ENCODE measurements at regions not wholly inside any gene's neighbourhood (a gene's known extent, or its start where the extent isn't known, plus 50 kb on each side); places are given as distances from the start of the nearest gene placed in this dataset.
A peak's percentile ranks its signal among the peaks of the same experiment; 100 is the strongest.

DNA sequence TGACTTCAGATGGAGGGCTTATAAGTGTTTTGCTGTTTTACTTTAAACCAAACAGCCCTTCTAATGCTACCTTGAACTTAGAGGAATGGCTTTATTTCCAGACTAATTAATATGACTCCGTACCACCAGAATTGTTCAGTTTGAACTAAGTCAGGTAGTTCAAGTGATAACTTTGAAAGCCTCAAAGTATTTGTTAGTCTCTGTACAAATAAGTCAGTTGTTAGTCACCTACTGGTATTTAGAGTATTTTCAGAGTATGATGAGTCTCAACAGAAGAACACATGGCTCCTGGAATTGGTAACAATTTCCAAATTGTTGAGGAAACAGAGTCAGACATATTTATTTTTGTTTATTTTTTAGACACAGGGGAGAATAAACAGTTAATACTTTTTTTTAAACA is 381.8 kb upstream of the NRXN1 start:
- no peak for DNase-seq

GRCh38 chr2:51410331-51410730 is 378.4 kb upstream of the NRXN1 start:
- DNase-seq = no peak

DNA sequence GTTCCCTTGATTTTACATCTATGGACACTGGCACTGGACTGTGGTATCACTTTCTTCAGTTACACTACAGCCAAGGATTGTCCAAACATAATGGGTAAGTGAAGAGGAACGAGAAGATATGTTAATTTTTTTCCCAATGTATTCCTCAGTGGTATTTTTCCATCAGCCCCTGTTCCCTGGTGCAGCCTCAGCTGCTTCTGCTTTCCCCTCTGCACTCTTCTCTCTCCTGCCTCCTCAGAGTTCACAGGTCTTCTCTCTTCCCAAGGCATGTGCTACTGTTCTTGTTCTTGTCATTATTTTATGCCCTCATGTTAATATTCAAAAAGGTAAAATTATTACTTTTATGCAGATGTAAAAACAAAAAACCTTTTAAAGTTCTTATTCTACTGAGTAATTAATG is 378.0 kb upstream of the NRXN1 start:
- no peak for DNase-seq

- DNase-seq = no peak
Measured at GRCh38 chr2:51404226-51404625, 372.3 kb upstream of the NRXN1 start.

DNA sequence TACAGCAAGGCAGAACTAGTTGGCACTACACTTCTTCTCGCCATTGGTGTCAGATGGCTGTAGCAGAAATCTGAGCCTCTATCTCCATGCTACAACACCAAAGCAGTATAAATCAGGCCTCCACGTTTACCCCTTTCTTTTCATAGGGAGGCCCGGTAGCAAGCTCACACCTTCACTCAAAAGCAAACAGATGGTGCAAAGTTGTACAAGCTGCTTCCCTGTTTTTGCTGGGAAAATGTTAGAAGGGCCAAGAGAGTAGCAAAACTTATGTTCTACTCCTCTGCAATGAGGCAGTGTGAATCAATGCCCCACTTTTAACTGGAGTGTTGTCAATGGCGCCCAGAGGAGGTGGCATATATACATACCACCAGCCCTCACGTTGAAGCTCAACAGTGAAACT is 369.6 kb upstream of the NRXN1 start:
- no peak for DNase-seq

DNA sequence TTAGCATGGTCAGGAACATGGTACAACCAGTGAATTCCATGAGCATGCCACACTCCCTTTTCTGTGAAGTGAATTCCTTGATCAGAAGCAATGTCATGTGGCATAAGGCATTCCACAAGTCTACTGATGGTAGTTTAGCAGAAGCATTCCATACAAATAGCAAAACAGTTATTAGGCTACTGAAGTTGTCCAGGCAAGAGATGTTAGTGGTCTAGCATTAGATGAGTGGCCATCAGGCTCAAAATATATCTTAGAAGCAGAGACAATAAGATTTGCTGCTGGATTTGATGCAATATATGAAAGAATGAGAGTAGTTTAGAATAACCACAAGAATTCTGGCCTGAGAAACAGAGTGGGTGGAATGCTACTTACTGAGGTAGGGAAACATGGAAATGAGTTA is 355.3 kb upstream of the NRXN1 start:
- no peak for DNase-seq

GRCh38 chr2:51379997-51380396 is 348.1 kb upstream of the NRXN1 start:
- DNase-seq = no peak

- DNase-seq = no peak
Measured at GRCh38 chr2:51368250-51368649, 336.3 kb upstream of the NRXN1 start.

DNA sequence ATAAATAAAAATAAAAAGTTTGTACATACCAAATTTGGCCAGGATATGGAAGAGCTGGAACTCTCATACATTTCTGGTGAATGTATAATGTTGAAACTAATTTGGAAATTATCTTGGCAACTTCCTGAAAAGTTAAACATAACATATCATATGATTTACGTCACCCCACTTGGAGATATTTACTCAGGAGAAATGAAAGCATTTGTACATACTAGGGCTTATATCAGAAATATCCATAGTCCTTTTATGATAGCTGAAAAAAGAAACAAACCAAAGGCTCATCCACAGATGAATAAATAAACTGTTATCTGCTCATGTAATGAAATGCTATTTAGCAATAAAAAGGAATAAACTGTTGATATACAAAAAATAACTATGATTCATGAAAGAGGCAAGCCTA is 318.2 kb upstream of the NRXN1 start:
- no peak for DNase-seq

DNA sequence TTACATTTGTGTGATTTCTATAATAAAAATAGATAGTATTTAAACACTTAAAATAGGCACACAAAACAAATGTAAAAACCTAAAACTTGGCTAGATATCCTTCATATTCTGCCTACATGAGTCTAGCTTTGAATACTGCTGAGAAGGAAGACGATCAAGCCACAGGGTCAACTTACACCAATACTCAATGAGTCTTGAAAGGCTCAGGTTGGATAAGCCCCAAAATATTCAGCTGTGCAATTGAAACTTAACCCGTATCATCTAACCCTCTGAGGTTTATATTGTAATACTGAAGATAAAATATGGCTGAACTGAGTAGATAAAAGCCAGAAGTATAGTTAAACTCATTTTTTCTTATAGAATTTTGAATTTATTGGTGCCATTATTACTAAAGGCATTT is 313.0 kb upstream of the NRXN1 start:
- no peak for DNase-seq

GRCh38 chr2:51335087-51336058 is 303.4 kb upstream of the NRXN1 start:
- DNase-seq = no peak

DNA sequence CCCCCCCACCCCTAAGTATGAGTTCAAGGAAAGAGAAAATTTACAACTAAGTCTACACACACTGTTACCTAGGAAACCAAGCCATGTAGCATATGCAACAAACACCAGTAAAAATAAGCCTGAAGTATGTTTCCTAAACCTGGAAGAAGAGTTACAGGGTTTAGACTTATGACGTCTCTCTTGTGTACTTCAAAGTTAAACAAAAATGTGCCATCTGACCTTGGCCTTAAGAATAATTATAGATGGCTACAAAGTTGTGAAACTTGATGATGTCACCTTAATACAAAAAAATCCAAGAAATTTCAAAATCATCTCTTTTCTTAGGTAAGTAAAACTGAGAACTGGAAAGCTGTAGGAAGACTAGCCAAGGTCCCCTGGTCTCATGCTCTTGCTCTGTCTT is 297.6 kb upstream of the NRXN1 start:
- no peak for DNase-seq

- no peak for DNase-seq
Measured at GRCh38 chr2:51324051-51324450, 292.1 kb upstream of the NRXN1 start.

DNA sequence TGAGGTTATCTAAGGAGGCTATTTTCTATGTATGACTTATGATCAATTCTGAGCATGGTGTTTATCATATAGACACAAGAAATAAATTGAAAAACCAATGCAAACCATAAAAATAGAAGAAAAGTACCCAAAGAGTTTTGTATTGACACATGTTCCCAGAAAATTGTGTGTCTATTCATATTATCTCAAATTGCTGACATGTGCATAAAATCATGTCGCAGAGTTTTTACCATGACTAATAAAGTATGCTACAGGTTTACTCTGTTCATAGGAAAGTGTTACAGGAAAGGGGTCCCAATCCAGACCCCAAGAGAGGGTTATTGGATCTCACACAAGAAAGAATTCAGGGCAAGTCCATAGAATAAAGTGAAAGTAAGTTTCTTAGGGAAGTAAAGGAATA is 290.7 kb upstream of the NRXN1 start:
- no peak for DNase-seq

DNA sequence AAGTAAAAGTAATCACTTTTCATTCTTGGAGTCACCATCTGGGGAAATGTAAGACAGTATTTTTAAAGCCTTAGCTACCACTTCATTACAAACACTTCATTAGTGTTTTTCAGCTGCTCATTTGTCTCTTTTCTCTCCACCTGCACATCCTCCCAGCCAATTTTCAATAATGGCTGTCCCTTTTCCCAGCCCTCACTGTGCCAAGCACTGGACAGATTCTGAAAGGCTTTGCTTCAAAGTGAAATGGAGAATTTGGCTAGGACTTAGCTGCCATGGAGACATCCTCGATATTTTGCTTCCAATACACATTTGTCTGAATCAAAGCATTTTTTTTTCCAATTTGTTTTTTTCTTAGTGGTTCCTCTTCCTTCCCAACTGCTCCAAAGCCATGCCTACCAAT is 272.4 kb upstream of the NRXN1 start:
- peak; percentile 36 for DNase-seq

DNA sequence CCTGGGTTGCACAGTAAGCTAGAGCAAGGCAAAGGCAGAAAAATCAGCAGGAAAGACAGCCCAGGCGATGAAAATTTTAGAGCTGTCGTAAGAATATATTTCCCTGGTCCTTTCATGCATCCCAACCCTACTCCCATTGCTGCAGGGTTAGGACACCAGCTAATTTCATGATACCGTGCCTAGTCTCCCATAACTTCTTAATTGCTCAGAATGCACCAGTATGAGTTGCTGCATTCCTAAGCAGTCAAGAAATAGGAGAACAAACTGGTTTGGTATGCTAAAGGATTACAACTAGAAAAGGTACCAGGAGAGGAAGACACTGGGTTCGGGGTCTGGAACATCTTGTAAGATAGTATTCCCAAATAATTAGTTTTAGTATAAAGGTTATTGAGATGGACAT is 269.4 kb upstream of the NRXN1 start:
- no peak for DNase-seq

DNA sequence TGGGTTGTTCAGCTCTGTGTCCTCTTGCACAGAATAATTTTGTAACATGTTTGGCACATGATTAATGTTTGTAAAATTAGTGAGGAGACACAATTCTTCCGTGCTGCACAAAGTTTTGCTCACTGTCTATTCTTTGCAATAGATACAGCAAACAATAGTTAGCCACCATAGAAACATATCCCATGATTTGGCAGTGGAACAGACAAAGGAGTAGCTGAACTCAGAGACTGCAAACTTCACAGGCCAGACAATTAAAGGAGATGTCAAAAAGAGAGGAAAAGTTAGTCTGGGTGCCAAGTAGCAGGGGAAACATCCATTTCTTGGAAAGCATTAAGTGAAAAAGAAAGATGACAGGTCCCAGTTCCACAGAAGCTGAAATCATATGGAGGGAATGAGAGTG is 267.4 kb upstream of the NRXN1 start:
- DNase-seq = no peak

- no peak for DNase-seq
Measured at GRCh38 chr2:51297488-51297887, 265.6 kb upstream of the NRXN1 start.

GRCh38 chr2:51293566-51294200 is 261.8 kb upstream of the NRXN1 start:
- no peak for DNase-seq

DNA sequence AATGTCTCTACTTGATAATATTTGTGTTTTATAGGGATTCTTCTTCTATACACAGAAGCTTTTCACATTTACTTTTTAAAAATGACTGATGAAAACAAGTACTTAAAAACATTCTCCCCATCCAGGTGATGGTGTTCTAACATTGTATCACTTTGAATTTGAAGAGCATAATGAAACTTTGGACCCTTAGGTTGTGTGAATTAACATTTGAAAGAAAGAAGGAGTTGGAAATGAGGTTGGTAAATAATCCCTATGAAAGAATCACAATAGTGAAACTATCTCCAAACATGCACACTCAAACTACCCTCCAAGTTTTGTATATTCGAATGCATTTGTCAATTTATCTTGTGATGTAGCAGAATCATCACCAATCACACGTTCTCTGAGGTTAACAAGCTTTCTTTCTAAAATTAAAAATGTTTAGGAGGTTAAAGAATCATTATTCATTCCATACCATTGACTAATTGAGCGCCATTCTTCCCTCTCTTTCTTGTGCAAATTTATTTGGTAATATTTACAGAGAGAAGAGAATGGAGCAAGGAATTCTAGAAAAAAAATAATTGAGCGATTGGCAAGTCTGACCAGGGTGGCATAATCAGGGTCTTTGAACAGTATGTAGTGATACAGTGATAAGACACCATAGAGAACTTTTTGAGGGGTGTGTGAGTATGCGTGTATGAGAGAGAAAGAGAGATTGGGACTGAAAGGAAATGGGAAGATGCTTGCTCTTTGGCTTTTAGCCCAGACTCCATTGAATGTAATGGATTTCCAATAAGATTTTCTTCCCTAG is 260.0 kb upstream of the NRXN1 start:
- DNase-seq = no peak

DNA sequence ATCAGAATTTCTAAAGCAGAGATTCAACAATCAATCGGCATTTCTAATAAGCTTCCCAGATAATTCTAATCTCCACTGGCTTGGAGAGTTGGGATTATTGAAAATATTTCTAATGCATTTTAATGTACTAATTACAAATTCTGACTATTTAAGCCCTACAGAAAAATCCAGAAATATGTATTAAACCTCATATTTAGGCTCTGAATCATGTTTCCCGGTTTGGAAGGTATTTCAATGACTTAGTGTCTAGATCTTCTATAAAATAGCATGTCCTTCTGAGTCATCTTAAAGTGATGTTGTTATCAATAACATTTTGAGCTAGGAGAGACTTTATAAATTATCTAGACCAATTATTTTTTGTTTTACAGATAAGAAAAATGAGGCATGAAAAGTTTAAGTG is 258.8 kb upstream of the NRXN1 start:
- DNase-seq = no peak

DNA sequence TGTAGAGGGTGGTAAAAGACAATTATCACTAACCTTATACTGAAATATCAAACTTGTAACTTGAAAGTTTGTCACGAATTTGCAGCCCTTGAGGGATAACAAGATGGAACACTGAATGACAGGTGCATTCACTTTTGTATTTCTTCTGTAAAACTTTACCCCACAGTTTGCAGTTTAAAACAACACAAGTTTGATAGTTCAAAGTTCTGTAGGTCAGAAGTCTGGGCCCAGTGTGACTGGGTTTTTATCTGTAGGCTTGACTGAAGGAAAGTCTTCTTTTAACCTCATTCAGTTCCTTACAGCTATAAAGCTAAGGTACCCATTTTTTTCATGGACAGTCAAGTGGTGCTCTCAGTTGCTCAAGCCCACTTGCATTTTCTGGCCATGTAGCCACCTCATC is 257.1 kb upstream of the NRXN1 start:
- no peak for DNase-seq

DNA sequence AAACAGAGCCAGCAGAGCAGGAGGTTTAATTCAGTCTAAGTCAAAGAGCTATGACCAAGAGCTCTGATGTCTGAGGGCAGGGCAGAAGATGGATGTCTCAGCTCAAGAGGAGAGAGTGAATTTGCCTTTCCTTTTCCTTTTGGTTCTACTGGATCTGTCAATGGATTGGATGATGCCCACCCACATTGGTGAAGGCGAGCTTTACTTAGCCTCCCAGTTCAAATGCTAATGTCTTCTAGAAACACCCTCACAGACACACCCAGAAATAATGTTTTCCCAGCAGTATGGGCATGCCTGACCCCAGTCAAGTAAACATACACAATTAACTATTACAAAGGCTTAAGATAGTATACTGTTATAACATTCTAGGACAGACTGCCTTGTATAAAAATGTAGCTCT is 236.3 kb upstream of the NRXN1 start:
- no peak for DNase-seq
